Hematopoietic multipotent progenitor cell treated with erythropoietin and hydrocortisone succinate and interleukin-3 and kit ligand, for 17 days (in vitro differentiated cells): ENCODE measurements at regions not wholly inside any gene's neighbourhood (a gene's known extent, or its start where the extent isn't known, plus 50 kb on each side); places are given as distances from the start of the nearest gene placed in this dataset.

Experiments used
- DNase-seq: peaks from one replicate; pipeline ENCODE4 v3.0.0-alpha.2; 2015; ENCODE audit warnings: low spot score

DNA sequence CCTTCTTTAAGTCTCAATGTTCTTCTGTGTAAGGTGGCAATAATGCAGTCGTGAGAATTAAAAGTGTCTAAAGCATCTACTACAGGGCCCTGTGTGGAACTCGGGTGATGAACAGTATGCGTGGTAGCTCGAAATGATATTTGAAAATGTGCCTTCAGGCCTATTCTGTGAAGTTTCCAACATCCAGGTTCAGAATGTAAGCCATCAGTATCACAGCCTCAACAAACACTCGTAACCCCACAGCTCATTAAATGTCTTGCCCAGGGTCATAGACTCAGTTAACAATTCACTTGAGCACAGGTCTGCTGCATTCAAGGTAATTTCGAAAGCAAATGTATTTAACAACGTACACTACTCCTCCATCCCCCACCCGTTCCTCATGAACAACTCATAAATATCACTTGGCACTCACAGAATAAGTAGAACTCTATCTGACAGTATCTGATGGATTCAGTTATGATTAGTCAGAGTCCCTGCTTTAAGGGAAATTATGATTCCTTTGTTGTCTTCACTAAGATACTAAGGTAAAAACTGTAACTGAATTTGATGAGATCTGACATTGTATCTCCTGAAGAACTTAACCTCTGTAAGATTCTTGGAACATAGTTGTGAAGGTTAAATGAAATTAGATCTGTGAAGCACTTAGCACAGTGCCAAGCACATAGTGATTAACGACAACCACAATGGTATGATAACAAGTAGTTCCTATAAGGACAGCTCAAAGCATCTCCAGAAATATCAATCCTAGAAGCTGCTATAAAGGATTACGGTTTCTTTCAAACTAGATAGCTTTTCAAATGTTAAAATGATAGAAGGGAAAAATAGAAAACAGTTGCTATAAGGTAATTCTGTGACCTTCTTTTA is 642.3 kb downstream of the TBL1XR1 start:
- no peak for DNase-seq

DNA sequence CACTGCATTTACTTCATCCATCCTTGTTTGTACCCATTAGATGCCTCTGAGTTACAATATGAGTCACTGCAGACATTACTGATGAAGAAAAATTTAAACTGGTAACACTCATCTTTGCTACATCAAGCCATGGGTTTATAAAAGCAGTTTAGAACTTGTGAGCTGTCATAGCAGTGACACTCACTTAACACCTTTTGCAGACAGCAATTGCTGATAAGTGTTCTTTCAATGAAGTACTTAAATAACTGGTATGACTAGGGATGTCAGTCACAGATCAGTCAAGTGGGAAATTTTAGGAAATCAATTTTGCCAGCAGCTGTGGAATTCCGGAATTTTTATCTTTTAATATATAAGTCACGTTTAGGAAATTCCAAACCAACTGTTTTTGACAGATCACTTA is 643.0 kb downstream of the TBL1XR1 start:
- DNase-seq = no peak

DNA sequence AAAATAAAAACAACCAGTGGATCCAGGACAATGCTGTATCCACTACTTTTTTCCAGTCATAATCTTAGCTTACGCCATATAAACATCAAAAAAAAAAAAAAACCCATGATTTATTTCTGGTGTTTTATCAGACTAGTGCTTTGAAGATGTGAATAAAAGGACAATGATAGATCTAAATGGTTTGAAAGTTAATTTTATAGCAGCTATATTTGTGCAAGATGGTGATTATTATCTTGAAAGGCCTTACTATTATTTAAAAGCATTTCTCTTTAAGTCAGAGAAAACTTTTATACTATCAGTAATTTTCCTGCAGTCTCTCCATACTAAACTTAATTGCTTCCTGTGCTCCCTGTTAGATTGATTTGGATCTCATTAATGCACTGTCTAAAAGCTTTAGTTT is 670.3 kb downstream of the TBL1XR1 start:
- no peak for DNase-seq

DNA sequence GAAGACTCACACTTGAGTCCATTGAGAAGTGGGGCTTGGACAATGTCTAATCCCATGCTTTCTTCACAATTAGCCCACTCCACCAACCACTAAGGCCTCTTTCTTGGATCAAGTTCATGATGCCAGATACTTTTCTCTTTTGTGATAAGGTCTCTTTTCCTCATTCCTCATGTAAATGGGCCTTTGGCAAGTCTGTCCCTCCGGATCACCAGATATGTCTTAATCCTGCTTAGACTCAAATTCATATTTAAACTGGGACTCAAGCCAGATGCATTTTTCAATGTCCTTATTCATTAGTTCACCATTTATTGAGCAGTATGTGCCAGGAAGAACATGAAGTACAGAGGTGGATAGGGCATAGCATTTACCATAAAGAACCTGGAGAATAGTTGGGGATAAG is 671.1 kb downstream of the TBL1XR1 start:
- no peak for DNase-seq

DNA sequence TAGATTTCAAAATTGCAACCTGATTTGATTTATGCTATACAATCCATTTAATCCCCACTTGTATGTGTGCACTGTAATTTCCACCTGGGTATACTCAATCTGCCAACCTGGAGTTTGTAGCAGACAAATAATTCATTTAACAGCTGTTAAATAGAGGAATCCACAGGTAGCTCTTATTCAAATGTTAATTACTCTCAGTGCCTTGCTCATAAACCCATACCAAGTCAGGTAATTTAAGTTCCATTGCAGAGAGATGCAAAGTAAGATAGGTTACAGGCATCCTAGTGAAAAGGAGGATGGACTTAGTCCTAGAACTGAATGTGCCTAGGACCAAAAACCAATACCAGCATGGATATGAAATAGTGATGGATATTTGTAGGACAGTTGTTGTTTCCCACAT is 674.2 kb downstream of the TBL1XR1 start:
- DNase-seq = no peak

DNA sequence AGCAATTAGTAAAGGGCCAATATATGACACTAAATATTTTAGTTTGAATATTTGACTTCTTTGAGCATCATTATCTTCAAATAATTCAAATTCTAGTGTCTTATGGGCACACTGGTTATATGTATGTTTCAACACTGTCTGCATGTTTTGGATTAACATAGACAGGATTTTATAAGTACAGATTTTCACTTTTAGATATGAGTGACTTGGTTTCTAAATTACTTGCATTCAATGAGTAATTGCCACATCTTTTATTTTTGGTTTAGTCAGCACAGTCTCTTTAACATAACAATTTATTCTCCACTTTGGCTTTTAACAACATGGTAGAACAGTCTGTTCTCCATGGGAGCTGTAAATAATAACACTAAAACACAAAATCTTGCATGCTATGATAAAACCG is 674.8 kb downstream of the TBL1XR1 start:
- no peak for DNase-seq

DNA sequence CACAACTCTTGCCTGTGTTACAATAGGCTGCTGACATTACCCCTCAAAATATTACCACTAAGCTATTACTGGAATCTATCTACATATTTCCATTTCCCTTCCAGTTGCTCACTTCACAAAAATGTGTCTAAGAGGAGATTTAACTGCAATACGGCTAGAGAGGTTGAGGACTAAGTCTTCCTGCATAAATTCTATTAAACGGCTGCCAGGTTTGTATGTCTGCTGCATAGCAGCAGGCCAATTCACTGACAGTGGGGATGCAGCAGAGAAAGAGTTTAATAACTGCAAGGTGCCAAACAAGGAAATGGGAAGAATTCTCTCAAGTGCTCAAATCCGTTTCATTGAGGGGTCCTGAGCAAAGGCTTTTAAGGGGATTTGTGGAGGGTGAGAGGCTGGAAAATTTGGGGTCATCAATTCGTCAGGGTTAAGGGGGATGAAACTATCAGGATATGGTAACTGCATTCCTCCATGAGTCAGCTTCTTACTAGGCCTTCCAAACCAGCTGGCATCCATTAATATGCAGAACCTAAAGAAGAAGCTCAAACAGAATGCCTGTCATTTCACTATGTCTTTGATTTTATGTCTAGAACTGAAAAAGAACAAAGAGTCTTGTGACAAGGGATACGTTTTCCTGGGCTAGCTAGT is 675.6 kb downstream of the TBL1XR1 start:
- no peak for DNase-seq

DNA sequence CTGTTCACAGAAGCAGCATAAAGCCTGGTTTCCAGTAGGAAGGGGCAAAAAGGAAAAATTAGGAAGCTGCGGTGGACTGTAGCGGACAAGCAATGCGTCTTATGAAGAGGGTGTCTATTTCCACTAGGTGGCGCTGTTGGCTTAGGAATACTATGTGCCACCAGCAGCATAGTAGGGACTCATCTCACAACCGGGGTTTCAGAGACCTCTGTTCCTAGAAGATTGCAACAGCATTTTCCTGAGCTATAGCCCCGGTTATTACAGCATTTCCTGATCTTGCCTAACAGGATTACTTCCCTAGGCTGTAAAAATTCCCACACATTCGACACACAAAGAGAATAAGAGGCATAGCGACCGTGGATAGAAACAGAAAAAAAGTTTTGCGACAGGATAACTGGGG is 683.0 kb downstream of the TBL1XR1 start:
- peak; percentile 56 for DNase-seq

DNA sequence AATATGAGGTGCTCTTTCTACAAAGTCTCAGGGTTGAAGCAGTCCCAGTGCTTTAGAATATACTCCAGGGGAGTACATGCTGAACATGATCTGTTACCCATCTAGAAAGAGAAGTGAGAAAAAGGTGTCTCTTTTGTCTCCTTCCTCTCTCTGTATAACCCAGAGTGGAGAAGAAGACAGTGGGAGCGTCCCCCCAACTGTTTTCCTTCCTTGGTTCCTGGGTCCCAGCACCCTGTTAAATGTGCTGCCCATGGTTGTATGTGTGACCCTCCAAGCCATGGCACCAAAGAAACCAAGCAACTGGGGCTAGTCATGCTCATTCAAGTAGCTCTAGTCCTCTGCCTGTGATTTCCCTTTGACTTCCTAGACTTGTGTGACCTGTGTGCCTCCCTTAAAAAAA is 683.7 kb downstream of the TBL1XR1 start:
- DNase-seq = no peak

DNA sequence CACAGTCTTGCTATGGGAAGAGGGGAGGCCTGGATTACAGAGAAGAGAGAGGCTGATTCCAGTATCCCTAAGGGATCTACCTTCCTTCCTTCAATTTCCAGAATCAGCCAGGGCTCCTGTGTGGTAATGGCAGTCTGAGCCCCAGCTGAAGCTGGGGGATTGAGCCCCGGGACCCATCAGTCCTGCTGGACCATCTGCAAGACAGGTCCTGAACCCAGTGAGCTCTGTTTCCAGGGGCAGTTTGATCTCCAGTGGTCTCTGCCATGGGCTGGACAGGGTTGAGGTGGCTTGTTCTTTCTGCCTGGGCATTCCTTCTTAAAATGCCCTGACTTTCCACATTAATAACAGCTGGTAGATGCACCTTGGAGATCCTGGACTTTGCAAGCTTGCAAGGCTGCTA is 685.2 kb downstream of the TBL1XR1 start:
- no peak for DNase-seq

DNA sequence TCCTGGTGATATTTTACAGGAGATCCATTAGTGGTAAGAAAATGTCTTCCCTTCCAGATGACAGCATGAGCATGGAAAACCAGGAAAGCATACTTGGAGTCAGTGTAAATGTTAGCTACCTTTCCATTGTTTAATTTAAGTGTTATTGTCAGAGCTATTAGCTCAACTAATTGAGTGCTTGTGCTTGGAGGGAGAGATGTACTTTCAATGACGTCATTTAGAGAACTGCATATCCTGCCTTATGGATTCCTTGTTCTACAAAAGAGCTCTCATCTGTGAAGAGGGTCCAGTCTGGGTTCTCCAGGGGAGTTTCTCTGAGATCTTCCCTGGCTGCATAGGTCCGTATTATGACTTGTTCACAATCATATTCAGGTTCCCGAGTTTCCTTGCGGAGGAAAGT is 687.2 kb downstream of the TBL1XR1 start:
- DNase-seq = no peak

DNA sequence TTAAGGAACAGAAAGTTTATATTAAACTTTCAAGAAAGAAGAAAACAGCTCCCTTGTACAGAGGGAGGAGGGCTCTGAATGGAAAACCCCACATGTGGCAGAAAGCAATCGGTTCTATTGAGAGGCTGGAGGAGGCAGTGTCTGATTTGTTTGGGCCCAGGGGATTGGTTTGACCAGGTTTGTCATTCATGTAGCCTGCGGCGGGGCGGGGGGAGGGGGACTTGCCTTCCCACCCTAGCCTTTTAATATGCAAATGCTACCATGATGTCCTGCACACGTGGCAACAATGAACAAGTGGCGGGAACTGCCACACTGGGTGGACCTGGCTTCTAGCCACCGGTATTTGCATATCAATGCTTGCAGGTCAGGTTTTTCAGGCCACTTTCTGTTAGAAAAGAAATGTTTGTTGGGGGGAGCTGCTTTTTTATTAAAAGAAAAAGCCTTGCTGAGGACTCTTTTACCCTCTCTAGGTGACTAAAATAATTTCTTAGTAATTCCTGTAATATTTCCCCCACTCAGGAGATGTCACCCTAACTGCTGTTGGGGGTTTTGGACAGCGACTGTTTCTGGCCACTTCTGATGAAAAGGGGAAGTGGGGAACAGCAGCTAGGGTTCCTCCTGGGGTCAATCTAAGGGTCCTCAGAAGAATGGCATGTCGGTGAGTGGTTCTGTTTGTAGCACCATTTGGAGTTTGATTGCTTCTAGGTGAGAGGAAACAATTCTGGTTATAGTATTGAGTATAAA is 691.2 kb downstream of the TBL1XR1 start:
- DNase-seq = no peak

DNA sequence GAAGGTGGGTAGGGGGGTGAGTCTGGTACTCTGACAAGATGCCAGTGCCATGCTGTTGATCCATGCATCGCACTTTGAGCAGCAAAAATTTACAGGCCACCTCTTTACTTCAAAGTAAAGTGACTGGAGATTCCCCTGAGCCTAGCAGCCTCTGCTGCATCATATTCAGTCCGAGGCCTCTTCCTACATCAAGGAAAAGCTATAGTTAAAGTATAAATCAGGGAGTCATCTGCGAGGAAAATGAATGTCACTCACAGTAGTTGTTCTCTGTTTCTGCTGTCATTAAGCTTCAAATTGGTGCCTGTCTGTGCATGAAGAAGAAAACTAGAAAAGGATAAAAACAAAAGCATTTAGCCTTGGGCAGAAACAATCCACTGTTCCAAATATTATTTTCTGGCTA is 706.2 kb downstream of the TBL1XR1 start:
- no peak for DNase-seq

DNA sequence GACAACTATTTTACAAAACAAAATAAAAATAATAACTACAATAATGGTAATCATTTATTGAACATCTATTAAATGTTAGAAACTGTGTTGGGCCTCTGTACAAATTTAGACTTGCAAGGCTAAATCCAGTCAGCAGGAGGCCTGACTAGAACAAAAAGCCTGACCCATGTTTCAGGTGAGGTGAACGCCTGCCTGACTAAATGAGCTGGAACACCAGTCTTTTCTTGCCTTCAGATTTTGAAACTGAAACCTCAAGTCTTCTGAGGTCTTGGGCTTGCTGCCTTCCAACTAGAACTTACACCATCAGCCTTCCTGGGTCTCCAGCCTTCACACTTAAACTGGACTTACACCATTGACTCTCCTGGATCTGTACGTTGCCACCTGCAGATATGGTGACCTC is 706.9 kb downstream of the TBL1XR1 start:
- no peak for DNase-seq

DNA sequence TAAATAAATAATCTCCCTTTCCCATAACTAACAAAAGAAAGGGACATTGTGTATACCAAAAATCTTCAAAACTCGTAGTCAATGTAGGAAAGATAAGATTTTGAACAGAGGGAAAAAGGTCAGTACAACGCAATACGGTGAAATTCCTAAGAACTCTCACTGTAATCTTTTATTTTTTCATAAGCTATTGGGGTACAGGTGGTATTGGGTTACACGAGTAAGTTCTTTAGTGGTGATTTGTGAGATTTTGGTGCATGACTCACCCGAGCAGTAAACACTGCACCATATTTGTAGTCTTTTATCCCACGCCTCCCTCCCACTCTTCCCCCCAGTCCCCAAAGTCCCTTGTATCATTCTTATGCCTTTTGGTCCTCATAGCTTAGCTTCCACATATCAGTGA is 718.0 kb downstream of the TBL1XR1 start:
- no peak for DNase-seq

DNA sequence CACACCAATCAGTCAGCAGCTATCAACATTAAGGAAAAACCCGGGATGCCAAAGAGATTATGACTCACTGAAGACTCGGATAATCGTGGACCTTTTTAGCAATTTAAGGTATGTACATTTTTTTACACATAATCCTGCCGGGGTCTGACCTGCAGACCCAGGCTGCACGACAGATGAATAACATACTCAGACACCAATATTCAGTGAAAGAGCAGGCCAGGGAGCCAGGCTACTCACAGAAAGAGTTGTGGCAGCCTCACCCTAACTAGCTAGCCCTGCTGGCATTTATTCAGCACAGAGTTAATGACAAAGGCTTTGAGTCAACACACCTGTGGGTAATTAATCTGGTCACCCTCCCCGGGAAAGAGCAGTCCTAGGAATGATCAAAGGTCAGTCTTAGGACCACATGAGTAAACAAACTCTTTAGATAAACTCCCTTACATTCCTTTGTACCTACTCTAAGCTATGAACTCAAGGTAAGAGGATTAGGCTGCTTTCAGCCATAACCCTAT is 727.5 kb downstream of the TBL1XR1 start:
- DNase-seq = no peak

DNA sequence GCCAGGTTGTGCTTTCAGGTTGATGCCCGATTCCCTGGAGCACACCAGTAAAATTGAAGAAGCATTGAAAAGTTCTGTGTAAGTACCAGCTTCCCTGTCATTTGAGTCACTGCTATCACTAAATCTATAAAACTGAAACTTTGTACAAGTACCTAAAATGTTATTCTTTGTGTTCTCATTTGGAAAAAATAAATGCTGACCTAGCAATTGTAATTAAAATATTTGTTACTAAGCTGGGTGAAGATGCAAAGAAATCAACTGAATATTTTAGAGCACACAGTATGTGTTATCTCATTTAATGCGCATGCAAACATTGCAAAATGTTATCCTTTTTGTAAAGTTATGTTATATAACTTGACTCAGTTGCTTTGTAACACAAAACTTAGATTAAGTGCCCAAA is 733.7 kb downstream of the TBL1XR1 start:
- DNase-seq = no peak

DNA sequence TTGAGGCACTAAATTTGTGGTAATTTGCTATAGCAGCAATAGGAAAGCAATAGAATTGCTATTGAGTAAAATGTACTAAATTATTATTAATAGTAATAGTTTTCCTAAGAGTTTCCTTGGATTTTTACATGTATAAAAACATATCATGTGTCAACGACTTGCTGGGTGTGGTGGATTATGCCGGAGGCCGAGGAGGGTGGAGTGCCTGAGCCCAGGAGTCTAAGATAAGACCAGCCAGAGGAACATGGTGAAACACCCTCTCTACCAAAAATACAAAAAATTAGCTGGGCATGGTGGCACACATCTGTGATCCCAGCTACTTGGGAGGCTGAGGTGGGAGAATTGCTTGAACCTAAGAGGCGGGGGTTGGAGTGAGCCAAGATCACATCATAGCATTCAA is 749.9 kb downstream of the TBL1XR1 start:
- no peak for DNase-seq

DNA sequence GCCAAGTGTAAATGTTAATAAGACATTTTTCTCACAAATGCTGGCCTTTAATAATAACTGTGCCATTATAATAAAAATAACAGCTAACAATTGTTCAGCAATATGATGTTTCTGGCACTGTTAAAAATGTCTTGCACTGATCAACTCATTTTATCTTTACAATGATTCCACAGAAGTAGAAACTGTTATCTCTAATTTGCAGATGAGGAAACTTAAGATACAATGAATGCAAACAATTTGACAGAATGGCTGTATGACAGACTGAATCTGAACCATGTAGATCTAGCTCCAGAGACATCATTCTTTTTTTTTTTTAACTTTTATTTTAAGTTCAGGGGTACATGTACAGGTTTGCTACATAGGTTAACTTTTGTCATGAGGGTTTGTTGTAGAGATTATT is 755.0 kb downstream of the TBL1XR1 start:
- DNase-seq = no peak

DNA sequence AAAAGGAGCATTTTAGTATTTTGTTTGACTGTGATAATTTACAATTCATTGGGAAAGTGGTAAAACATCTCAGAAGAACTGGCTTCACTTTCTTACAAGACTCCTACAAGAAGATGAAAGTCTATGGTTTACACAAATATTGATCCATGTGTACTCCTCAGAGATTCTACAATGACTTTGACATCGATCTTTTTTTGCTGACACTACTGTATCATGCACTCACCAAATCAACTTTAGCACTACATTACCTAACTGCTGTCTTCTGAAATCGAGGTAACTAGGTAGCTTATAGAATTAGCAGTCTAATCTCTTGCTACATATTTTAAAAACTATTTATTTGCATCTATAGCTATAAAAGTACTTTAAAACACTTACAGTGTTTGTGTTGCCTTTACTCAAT is 757.6 kb downstream of the TBL1XR1 start:
- DNase-seq = no peak

DNA sequence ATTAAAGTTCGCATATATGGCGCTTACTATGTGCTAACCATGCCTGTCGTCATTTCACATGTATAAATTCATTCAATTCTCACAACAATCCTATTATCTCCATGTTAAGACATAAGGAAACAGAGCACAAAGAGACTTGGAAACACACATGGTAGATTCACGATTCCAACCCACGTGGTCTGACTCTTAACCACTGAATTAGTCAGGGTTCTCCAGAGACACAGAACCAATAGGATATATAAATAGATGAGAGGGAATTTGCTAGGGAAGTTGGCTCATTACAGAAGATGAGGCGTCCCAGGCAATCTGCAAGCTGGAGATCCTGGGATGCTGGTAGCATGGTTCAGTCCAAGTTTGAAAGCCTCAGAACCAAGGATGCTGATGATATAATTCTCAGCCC is 765.3 kb downstream of the TBL1XR1 start:
- DNase-seq = no peak

DNA sequence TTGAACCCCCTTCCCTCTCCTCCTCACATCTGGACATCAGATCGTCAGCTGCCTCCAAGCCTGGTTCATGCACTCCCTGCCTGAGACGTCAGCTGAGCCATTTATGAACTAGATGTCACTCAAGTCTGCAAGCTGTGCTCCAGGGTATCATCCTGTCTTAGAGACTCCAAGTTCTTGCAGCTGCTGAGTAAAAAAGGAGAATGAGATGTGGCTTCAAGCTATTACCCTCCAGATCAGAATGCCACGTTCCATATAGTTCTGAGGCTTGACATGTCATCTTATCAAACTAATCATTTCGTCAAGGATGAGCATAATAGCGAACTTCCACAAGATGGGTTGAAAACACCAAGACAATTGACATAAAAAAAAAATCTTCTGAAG is 766.3 kb downstream of the TBL1XR1 start:
- no peak for DNase-seq
